K562 (cell line): ENCODE measurements at regions not wholly inside any gene's neighbourhood (a gene's known extent, or its start where the extent isn't known, plus 50 kb on each side); places are given as distances from the start of the nearest gene placed in this dataset.
"Not testable (repeated sequence)": the region's sequence is repeated elsewhere in the genome, so short reads cannot be mapped to it uniquely, and the experiment has no call there.

Source experiments
- CTCF ChIP-seq, 3 experiments: IDR thresholded peaks in 2 of 3; conservative IDR thresholded peaks in 1 of 3; 2 replicates each; pipeline ENCODE4 v1.5.1; 2011 to 2012; ENCODE audit warnings: low read length in 3 of 3, mild to moderate bottlenecking in 3 of 3, control low read depth in 2 of 3, improper control_type of control experiment in 1 of 3, inconsistent platforms in 1 of 3, low read depth in 1 of 3, mixed read lengths in 1 of 3, moderate library complexity in 1 of 3; ENCODE audit not compliant: insufficient read depth in 2 of 3
- POLR2A ChIP-seq: fragments of 450-650 bp; conservative IDR thresholded peaks from 2 replicates; pipeline ENCODE4 v1.6.1; 2016

- TF ChIP-seq CTCF (IDR thresholded peaks at IDR 0.05 in 2 of 3, conservative IDR thresholded peaks at IDR 0.05 in 1 of 3; ENCODE audit: insufficient read depth in 2 of 3, low read depth in 1 of 3, low read length in 3 of 3); POLR2A: not testable (repeated sequence)
Measured at GRCh38 chr2:234152835-234153234, 102.3 kb downstream of the SPP2 start.
